ENCODE measurements at regions not wholly inside any gene's neighbourhood (a gene's known extent, or its start where the extent isn't known, plus 50 kb on each side); places are given as distances from the start of the nearest gene placed in this dataset.

- DNase-seq (ENCODE audit: low read depth), result no peak
- in situ Hi-C loops (cut with HindIII; ENCODE audit: low sequenced_read_pairs), result no loop called here
- no peak for TF ChIP-seq CTCF (IDR thresholded peaks at IDR 0.05; ENCODE audit: low read depth, low read length, missing control alignments)
- H3K4me3 ChIP-seq (ENCODE audit: low read depth, low read length), result no peak overlapping the region
Measured at GRCh38 chr1:22233222-22233621, 90.3 kb upstream of the WNT4 start.

GRCh38 chr1:22234476-22235030 lies 91.7 kb upstream of the WNT4 start:
- no peak overlapping the region for H3K4me3 ChIP-seq (ENCODE audit: low read depth, low read length)
- no peak for TF ChIP-seq CTCF (IDR thresholded peaks at IDR 0.05; ENCODE audit: low read depth, low read length, missing control alignments)
- in situ Hi-C loops (cut with HindIII; ENCODE audit: low sequenced_read_pairs), result no loop called here
- no peak for DNase-seq (ENCODE audit: low read depth)

- H3K4me3 ChIP-seq (ENCODE audit: low read depth, low read length), result no peak overlapping the region
- no peak for DNase-seq (ENCODE audit: low read depth)
- TF ChIP-seq CTCF (IDR thresholded peaks at IDR 0.05; ENCODE audit: low read depth, low read length, missing control alignments), result no peak
Measured at GRCh38 chr1:22236166-22236565, 93.3 kb upstream of the WNT4 start.

GRCh38 chr1:22236900-22237299 lies 94.0 kb upstream of the WNT4 start:
- H3K4me3 ChIP-seq (ENCODE audit: low read depth, low read length), result no peak overlapping the region
- no peak for TF ChIP-seq CTCF (IDR thresholded peaks at IDR 0.05; ENCODE audit: low read depth, low read length, missing control alignments)
- in situ Hi-C loops (cut with HindIII; ENCODE audit: low sequenced_read_pairs), result no loop called here
- DNase-seq (ENCODE audit: low read depth), result no peak

More at GRCh38 chr1:22236166-22236565, 93.3 kb upstream of the WNT4 start:
- in situ Hi-C loops (cut with HindIII; ENCODE audit: low sequenced_read_pairs), result no loop called here

- H3K4me3 ChIP-seq (ENCODE audit: low read depth, low read length), result no peak overlapping the region
- no peak for TF ChIP-seq CTCF (IDR thresholded peaks at IDR 0.05; ENCODE audit: low read depth, low read length, missing control alignments)
- DNase-seq (ENCODE audit: low read depth), result no peak
- in situ Hi-C loops (cut with HindIII; ENCODE audit: low sequenced_read_pairs), result no loop called here
Measured at GRCh38 chr1:22237433-22238093, 94.7 kb upstream of the WNT4 start.

GRCh38 chr1:22238356-22239224 lies 95.7 kb upstream of the WNT4 start:
- in situ Hi-C loops (cut with HindIII; ENCODE audit: low sequenced_read_pairs), result no loop called here
- TF ChIP-seq CTCF (IDR thresholded peaks at IDR 0.05; ENCODE audit: low read depth, low read length, missing control alignments), result no peak
- no peak overlapping the region for H3K4me3 ChIP-seq (ENCODE audit: low read depth, low read length)
- no peak for DNase-seq (ENCODE audit: low read depth)
